Heart right ventricle (tissue), 16 donors: ENCODE measurements at regions not wholly inside any gene's neighbourhood (a gene's known extent, or its start where the extent isn't known, plus 50 kb on each side); places are given as distances from the start of the nearest gene placed in this dataset.

Experiments used
- ATAC-seq, 8 donors: fragments of 200-7000 bp; cut with Tn5 transposase; one replicate each; pipeline ENCODE4 v1.9.1; 2020; ENCODE audit warnings: mild to moderate bottlenecking in 8 of 8, moderate library complexity in 8 of 8, moderate number of reproducible peaks in 1 of 8
- DNase-seq, 2 donors: peaks; one replicate each; pipeline ENCODE4 v3.0.0-alpha.2; 2020
- H3K27ac ChIP-seq, 10 donors: fragments of 200-600 bp; sonication (generic) in 2 of 10; one replicate each; pipeline versions ENCODE4 v1.5.0 to v1.8.0; 2020 to 2022; ENCODE audit warnings: mild to moderate bottlenecking in 3 of 10
- H3K27me3 ChIP-seq, 7 donors: fragments of 200-600 bp; one replicate each; pipeline ENCODE4 v1.8.0; 2021 to 2022; ENCODE audit warnings: mild to moderate bottlenecking in 2 of 7
- H3K36me3 ChIP-seq, 9 donors: fragments of 200-600 bp; sonication (generic) in 1 of 9; one replicate each; pipeline versions ENCODE4 v1.5.0 to v1.8.0; 2020 to 2022; ENCODE audit warnings: mild to moderate bottlenecking in 2 of 9
- H3K4me1 ChIP-seq, 9 donors: fragments of 200-600 bp; sonication (generic) in 1 of 9; one replicate each; pipeline versions ENCODE4 v1.5.0 to v1.8.0; 2020 to 2022; ENCODE audit warnings: mild to moderate bottlenecking in 4 of 9
- H3K4me3 ChIP-seq, 10 donors: fragments of 200-600 bp; sonication (generic) in 2 of 10; one replicate each; pipeline versions ENCODE4 v1.5.0 to v1.8.0; 2020 to 2022; ENCODE audit warnings: mild to moderate bottlenecking in 7 of 10, moderate library complexity in 2 of 10
- H3K9me3 ChIP-seq, 11 donors: fragments of 200-600 bp in 10 of 11; sonication (generic) in 2 of 11; one replicate each; pipeline versions ENCODE4 v1.5.0 to v1.8.0; 2013 to 2022; ENCODE audit warnings: mild to moderate bottlenecking in 2 of 11, control low read depth in 1 of 11, moderate library complexity in 1 of 11
- WGBS, 2 donors: extraction: QIAGEN DNeasy Blood & Tissue Kit; methylation state at CpG; one replicate each; pipeline ENCODE4 v1.1.7; 2013; ENCODE audit warnings: inconsistent platforms in 1 of 2; 5-methylcytosine and 5-hydroxymethylcytosine counted together
- intact Hi-C, 10 donors: fragments of 100-400 bp; cut with DNase I; formaldehyde crosslinking; loops; one replicate each; pipeline versions ENCODE4 v1.11.1 to v1.14.2; 2022
- TF ChIP-seq, protein P1 (sequence below), 9 donors: fragments of 200-600 bp; sonication (generic) in 2 of 9; IDR thresholded peaks; one replicate each; pipeline versions ENCODE4 v1.5.0 to v1.8.0; 2021 to 2022; ENCODE audit warnings: antibody characterized with exemption in 9 of 9, mild to moderate bottlenecking in 5 of 9, moderate library complexity in 1 of 9
- donor health status: Arrhythmogenic right ventricular cardiomyopathy.
- donor health status: ischemic (EF 13 %, LVEDD 7.1; RV severe dilation, severe dysfunction).
- donor health status: healthy with polysubstance abuse.
- donor health status: DM: no; HTN: yes; CAD: no.
- donor health status: DM: no; HTN: no; CAD: no.
- donor health status: ischemic (EF 25% LVEDD 6.9; RV normal size, moderate dysfunction).
- donor health status: ischemic (EF 25% LVEDD 5.7; RV mildly dilated, moderate dysfunction).
- donor health status: healthy.
- donor health status: DM: yes; HTN: yes; CAD: no.
- donor health status: Ischemic cardiomyopathy.
- donor health status: ischemic (EF 35%, LVEDD 5.7; RV mildly dilated, moderate dysfunction).
- donor health status: nonischemic (EF 11% LVEDD 7.7; RV severe dilation, severe dysfunction).
- donor health status: DM: yes; HTN: yes; CAD: no.
- donor health status: PGD.
- donor health status: ischemic (EF 29% LVEDD 5.4; RV normal size, mild dysfunction).
- donor health status: nonischemic (EF 23%, LVEDD 6.1; RV moderate dilation, normal function).

DNA sequence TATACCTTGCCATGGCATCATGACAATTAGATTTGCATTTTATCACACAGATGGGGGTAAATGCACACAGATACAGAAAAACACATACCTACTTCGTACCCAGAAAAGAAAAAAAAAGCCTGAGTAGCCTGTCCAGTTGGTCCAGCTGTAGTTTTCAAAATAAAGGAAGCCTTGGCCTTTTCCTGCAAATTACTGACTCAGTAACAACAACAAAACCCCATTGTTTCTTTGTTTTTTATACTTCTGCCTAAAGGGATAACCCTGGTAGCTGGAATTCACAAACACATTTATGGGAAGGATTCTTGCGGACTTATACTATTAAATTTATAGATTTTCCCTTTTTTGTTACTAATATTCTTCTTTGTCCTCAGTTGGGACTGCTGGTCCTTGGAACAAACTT, 156.4 kb upstream of the PCDH10 start:
- intact Hi-C loops = no loop called here
- Histone ChIP-seq H3K9me3 (no peaks in the 10 kb centered on the region), H3K27ac (no peak overlapping the region), H3K4me1 (no peaks in the 10 kb centered on the region), H3K27me3 (no peaks in the 10 kb centered on the region), H3K4me3 (no peak overlapping the region), H3K36me3 (no peaks in the 10 kb centered on the region)
- DNase-seq (no peak), ATAC-seq (no peak)
- TF ChIP-seq, protein P1, sequence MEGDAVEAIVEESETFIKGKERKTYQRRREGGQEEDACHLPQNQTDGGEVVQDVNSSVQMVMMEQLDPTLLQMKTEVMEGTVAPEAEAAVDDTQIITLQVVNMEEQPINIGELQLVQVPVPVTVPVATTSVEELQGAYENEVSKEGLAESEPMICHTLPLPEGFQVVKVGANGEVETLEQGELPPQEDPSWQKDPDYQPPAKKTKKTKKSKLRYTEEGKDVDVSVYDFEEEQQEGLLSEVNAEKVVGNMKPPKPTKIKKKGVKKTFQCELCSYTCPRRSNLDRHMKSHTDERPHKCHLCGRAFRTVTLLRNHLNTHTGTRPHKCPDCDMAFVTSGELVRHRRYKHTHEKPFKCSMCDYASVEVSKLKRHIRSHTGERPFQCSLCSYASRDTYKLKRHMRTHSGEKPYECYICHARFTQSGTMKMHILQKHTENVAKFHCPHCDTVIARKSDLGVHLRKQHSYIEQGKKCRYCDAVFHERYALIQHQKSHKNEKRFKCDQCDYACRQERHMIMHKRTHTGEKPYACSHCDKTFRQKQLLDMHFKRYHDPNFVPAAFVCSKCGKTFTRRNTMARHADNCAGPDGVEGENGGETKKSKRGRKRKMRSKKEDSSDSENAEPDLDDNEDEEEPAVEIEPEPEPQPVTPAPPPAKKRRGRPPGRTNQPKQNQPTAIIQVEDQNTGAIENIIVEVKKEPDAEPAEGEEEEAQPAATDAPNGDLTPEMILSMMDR (IDR thresholded peaks at IDR 0.05) = no peak
- WGBS, 2 donors = 46 to 60% methylated on average over 2 of the region's 2 CpGs

DNA sequence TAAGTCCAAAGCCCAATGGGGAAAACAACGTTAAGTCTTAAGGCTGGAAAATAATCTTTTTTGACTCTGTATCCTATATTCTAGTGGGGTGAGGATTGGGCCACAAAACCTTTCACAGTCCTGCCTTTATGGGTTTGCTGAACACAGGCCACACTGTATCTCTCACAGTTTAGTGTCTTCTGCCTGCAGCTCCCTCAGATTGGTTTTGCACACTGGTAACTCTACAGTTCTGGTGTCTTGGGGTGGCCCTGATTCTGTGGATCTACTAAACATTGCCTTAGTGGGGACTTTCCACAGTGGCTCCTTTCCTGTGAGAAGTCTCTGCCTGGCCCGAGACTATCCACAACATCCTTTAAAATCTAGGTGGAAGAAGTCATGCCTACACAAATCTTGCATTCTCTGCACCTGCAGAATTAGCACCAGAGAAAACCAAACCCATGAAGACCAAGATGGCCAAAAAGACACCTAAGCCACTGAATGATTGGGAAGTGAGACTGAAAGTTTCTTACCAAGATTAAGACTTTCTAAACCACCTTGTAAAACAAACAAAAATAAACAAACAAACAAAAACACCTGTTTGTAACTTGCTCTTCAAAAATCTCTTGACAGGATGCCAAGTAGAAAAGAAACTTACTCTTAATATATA, 150.4 kb upstream of the PCDH10 start:
- no peaks in the 10 kb centered on the region for H3K4me1 ChIP-seq
- intact Hi-C loops = no loop called here
- WGBS, 2 donors = 90 to 95% methylated on average over 2 of the region's 2 CpGs
- H3K27me3 ChIP-seq = no peaks in the 10 kb centered on the region
- no peak for DNase-seq
- H3K36me3 ChIP-seq = no peaks in the 10 kb centered on the region
- H3K9me3 ChIP-seq = peaks cover 0 to 12% (median 0%) of the 10 kb centered on the region in 11 donors
- TF ChIP-seq, protein P1 (IDR thresholded peaks at IDR 0.05) = no peak
- no peak for ATAC-seq
- no peak overlapping the region for H3K4me3 ChIP-seq
- no peak overlapping the region for H3K27ac ChIP-seq

DNA sequence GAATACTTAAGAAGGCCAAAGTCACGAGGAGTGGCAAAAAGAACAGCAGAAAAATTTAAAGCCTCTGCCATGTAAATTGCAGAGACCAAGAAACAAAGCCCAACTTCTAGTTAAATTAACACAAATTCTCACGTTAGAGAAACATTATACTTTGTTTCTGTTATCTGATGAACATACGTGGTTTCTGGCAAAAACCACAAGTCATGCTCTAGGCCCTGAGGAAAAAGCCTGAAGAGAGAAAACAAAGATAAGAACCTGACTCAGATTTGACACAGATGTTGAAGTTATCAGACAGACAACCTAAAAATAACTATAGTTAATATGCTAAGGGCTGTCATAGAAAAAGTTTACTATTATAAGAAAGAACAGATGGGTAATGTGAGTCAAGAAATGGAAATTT, 149.1 kb upstream of the PCDH10 start:
- Histone ChIP-seq H3K4me3 (no peak overlapping the region), H3K27ac (no peak overlapping the region), H3K36me3 (no peaks in the 10 kb centered on the region), H3K9me3 (peaks cover 0 to 13% (median 0%) of the 10 kb centered on the region in 11 donors), H3K27me3 (no peaks in the 10 kb centered on the region), H3K4me1 (no peaks in the 10 kb centered on the region)
- TF ChIP-seq, protein P1 (IDR thresholded peaks at IDR 0.05) = no peak
- ATAC-seq (no peak), DNase-seq (no peak)
- 23 to 29% methylated on average over 3 of the region's 3 CpGs for WGBS, 2 donors
- intact Hi-C loops = no loop called here

DNA sequence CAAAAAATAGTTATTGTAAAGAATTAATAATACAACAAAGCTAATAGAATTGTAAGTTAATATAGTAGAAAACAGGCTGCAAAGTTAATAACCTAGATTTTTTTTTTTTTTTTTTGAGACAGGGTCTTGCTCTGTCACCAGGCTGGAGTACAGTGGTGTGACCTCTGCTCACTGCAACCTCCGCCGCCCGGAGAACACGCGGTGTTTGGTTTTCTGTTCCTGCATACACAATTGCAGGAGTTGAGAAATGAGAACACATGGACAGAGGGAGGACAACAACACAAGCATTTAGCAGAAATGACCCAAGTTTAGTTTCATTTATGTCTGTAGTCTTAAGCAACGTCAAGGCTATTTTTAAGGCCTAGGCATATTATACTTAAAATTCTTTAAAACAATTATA, 145.9 kb upstream of the PCDH10 start:
- no peak for DNase-seq

More for the DNA sequence above, 145.9 kb upstream of the PCDH10 start:
- Histone ChIP-seq H3K27ac (no peak overlapping the region), H3K27me3 (no peaks in the 10 kb centered on the region), H3K36me3 (no peaks in the 10 kb centered on the region), H3K4me3 (no peak overlapping the region), H3K4me1 (no peaks in the 10 kb centered on the region), H3K9me3 (peaks cover 0 to 13% (median 0%) of the 10 kb centered on the region in 11 donors)
- ATAC-seq = no peak
- intact Hi-C loops = no loop called here
- WGBS, 2 donors = 94 to 97% methylated on average over 6 of the region's 6 CpGs
- TF ChIP-seq, protein P1 (IDR thresholded peaks at IDR 0.05) = no peak
